ENCODE measurements at regions not wholly inside any gene's neighbourhood (a gene's known extent, or its start where the extent isn't known, plus 50 kb on each side); places are given as distances from the start of the nearest gene placed in this dataset.
"Not testable (repeated sequence)": the region's sequence is repeated elsewhere in the genome, so short reads cannot be mapped to it uniquely, and the experiment has no call there.

DNA sequence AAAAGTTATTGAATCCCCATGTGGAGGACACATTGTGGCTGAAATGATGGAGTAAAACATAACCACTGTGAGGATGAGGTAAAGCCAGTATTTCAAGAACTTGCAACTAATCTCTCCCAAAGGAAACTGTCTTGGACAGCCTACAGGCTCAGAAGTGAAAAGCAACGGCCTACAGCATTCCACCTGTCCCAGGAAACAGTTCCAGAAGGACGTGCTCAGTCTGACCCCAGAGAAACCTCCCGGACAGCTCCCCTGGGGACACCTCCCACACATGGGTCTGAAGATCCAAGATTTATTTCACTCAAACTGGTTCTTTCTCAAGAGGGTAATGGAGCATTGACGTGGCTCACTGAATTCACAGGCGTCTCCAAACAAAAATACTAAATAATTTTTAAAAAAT lies 115.0 kb upstream of the VOPP1 start:
- TF ChIP-seq, protein P1, sequence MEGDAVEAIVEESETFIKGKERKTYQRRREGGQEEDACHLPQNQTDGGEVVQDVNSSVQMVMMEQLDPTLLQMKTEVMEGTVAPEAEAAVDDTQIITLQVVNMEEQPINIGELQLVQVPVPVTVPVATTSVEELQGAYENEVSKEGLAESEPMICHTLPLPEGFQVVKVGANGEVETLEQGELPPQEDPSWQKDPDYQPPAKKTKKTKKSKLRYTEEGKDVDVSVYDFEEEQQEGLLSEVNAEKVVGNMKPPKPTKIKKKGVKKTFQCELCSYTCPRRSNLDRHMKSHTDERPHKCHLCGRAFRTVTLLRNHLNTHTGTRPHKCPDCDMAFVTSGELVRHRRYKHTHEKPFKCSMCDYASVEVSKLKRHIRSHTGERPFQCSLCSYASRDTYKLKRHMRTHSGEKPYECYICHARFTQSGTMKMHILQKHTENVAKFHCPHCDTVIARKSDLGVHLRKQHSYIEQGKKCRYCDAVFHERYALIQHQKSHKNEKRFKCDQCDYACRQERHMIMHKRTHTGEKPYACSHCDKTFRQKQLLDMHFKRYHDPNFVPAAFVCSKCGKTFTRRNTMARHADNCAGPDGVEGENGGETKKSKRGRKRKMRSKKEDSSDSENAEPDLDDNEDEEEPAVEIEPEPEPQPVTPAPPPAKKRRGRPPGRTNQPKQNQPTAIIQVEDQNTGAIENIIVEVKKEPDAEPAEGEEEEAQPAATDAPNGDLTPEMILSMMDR (IDR thresholded peaks at IDR 0.05; ENCODE audit: insufficient read depth, low read depth, low read length), result not testable (repeated sequence)
- not testable (repeated sequence) for TF ChIP-seq EZH2 (IDR thresholded peaks at IDR 0.05; ENCODE audit: insufficient read depth, low read length)
